Middle frontal gyrus (tissue), 1 donor: ENCODE measurements at regions not wholly inside any gene's neighbourhood (a gene's known extent, or its start where the extent isn't known, plus 50 kb on each side); places are given as distances from the start of the nearest gene placed in this dataset.

Experiments
- DNase-seq: peaks from one replicate; pipeline ENCODE4 v3.0.0-alpha.2; 2015; ENCODE audit warnings: low spot score; ENCODE audit errors: extremely low spot score

DNA sequence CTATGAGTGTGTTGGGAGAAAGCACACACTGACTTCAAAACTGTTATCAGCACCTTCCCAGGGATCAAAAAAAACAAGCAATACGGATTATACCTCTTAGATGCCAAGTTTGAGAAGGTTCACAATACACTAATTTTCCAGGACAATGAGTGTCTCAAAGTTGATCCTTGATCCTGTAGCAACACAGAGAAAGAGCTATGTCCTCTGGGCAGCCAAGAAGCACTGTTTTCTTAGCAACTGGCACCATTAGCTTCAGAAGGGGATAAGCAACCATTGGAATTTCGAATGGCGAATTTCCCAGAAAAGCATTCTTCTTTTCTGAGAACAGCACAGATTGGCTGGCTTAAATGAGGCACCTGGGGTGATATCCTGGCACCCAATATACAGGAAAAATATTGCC is 270.3 kb upstream of the RORA start:
- peak; percentile 5 for DNase-seq

DNA sequence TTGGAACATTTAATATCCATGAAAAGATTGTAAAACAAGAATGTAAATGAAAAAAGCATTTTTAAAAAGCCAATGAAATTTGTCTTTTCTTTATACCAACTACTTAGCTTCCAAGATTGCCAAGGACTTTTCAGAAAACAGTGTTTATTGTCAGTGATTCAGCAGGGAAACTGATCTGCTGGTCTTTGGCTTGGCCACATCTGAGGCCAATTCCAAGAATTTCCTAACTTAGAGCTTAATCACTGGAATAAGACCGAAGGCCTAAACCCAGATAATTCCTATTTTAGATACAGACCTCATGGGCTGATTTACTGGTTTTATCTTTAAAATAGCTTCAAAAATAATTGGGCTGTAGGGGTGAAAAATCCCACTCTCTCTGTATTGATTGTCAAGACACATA is 260.5 kb upstream of the RORA start:
- DNase-seq: no peak

DNA sequence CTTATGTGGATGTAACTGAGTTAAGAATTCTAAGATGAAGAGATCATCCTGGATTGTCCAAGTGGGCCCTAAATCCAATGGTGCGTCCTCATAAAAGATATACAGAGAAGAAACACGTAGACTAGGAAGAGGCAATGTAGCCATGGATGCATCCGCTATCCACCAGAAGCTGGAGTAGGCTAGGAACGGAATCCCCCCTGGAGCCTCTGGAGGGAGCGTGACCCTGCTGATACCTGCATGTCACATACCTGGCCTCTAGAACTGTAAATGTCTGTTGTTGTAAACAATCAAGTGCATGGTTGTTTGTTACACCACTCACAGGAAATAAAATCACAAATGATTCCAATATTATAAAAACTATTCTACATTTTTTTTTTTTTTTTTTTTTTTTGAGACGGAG is 254.5 kb upstream of the RORA start:
- no peak for DNase-seq

DNA sequence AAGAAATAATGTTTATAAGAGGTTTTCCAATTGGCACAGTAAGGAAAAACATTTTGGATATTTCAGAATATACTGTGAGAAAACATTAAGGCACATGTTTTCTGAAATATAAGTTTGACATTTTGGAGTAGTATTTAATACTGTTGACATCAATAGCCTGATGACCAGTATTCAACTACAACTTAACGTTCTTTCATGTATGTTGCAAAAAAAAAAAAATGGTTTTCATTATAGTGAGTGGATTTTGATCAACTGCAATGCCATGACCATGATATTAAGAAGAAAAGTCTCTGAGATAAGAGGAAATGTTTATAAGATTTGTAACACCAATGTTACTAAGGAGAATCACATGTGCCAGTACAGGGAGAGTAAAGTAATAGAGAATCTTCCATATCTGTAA is 252.8 kb upstream of the RORA start:
- DNase-seq: no peak

DNA sequence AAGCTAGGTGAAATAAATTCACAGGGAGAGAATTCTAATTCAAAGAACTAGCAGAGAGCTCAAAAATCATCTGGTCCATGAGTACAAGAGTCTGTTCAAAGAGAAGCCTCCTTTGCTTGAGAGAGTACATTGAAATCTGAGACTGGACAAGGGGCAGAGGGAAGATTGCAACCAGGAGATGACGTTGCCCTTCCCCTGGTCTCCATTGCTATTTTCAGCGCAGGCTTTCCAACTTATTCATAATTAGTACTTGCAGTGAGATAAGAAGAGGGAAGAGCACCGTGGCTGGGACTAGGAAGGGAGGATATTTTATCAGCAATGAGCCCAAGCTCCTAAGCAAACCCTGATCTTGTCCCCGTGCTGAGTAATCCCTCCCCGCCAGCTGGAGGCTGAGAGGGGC is 251.8 kb upstream of the RORA start:
- no peak for DNase-seq

DNA sequence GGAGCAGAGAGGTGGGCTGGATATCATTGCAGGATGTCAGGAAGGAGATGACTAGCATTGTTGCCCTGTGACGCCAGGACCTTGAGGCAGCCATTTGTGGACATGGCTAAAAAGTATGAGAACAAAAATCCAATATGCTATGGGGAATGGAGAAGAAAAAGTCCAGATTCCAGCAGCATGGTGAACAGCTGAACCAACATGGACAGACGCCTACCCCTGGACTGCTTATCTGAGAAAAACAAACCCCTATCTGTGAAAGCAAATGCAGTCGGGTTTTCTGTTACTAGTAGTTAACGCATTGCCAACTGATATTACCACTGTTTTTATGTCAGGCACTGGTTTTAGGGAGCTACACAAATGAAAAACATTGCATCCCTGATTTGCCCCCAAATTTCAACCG is 251.2 kb upstream of the RORA start:
- DNase-seq: no peak

DNA sequence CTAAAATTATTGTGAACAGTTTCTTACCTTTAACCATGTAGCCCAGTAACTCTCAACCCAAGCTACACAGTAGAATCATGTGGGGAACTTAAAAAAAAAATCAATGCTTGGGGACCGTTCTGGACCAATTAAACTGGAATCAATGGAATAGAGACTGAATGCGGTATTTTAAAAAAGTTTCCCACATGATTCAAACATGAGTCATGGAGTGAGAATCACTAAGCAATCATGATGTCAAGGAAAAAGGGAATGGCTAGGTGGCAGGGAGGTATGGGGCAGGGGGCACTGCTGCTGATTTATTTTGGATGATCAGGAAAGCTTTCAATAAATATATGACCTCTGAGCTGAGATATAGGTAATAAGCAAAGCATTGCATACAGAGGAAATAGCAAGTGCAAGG is 250.5 kb upstream of the RORA start:
- no peak for DNase-seq

DNA sequence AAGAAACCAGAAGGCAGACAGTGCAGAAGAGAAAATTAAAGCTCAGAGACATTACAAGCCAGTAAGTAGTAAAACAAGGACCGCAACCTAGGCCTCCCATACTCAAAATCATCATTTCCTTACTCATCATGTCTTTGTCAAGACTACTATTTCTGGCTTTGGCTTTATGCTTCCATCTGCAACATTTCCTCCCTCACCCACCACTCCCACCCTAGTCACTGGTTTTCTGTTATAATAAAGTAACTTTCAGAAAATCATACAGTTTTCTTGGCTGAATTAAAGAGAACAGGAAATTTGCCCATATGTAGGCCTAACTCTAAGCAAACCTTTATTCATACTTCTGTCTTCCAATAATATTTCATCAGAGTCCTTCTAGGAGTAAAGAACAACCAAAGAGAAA is 247.6 kb upstream of the RORA start:
- DNase-seq: no peak

DNA sequence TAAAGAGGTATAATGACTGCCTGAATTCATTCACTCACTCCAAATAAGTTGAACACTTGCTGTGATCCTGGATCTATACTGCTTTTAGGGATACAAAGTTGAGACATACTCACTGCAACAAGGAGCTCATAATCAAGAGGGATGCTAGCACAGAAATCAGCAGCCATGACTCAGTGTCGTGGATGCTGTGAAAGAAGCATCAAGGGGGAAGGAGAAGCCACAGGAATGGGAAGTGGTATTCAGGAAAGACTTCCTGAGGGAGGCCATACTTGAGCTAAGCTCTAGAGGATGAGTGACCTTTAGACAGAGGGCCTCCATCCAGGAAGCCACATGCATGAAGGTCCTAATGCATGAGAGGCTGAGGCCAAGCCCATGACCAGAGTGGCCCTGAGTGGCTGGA is 245.7 kb upstream of the RORA start:
- no peak for DNase-seq

DNA sequence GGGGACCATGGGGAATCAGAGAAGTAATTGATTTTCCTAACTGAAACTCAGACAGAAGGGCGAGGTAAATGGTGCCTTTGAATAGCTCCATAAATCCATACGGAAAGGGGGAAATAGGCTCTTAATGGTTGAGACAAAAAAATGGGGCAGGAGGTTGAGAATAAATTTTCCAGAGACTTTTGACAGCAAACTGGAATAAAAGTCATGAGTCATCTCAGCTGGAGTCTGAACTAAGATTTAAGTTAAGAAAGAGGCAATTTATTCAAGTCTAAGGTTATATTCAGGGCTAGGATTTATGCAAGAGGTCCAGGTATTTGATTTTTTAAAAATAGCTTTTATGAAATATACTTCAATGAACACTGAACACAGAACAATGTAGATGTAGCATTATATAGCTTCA is 238.7 kb upstream of the RORA start:
- DNase-seq: no peak

DNA sequence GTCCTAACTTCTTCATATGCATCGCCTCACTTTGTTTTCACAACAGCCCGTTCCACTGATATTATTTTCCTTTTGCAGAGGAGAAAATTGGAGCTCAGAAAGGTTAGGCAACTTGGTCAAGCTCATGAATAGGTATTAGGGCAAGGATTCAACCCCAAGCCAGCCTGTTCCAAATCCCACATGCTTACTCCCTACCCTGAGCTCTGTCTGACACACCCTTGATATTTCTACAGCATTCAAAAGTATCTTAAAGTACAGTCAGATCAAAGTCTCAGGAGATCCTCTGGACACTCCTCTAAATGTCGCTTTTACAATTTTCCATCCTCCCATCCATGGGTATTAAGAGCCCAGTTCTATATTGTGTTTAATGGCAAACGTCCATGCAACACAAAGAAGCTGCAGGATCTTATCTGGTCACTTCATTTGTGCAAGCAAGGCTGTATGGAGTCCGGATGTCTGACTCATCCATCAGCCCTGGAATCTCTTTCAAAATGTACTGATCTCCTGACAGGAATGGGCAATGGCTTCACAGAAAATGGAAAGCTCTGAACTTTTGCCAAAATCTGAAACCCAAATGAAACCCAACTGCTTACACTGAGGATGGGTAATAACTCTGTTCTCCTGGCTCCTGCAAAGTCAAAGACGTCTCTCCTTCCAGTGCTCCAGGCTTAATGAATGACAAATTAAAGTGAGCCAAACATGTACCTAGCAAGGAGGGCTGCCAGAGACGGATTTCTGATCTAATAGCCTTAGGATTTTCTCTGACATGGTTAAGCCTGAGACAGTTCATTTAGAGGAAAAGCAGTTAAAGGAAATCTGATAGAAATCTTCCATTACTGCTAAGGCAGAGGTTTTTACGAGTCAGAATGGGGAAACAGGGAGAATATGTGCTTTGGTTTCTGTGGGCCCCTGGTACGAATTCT is 230.9 kb upstream of the RORA start:
- DNase-seq: no peak

DNA sequence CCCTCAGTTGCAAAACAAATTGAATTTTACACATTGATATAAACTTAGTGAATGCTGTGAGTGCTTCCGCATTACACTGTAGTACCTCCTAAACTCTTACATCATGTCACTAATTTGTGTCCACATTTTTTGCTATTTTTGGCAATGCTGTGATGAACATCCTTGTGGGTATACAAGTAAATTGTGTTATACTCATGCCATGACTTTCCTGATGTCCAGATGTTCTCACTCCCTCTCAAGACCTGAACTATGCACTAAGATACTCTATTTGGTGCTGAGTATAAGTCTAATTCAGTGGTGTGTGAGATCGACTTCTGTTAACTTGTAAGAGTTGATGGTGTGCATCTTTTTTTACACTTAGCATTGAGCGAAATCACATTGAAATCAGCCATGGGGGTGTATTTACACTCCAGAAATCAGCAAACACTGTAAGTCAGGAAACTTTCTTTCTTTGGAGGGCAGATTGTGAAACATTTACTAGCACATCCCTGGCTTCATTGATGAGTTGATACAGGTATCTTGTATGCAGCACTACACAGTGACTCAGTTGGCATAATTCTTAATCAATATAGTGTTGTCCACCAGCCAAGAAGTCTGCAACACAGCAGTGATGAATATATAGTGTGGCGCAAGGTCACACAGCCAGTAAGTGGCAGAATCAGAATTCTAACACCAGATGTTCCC is 228.1 kb upstream of the RORA start:
- DNase-seq: no peak

DNA sequence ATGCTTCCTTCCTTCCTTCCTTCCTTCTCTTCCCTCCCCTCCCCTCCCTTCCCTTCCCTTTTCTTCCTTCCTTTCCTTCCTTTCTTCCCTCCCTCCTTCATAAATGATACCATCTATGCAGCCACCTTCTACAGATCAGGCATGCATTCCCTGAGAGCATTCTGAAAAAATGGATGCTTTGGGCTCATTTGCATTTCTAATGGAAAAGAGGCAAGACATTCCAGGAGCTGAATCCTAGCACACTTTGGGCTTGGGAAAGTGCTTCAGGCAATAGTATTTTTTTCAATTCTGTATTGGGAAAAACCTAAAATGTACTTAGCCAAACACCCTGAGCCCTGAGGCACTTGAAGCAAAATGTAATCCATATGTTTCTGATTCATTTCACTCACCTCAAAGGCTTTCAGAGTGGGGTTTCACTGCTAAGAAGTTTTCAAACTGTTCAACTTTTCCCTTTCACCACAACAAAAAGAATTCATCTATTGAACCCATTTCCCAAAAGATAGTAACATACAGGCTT is 220.1 kb upstream of the RORA start:
- DNase-seq: no peak

DNA sequence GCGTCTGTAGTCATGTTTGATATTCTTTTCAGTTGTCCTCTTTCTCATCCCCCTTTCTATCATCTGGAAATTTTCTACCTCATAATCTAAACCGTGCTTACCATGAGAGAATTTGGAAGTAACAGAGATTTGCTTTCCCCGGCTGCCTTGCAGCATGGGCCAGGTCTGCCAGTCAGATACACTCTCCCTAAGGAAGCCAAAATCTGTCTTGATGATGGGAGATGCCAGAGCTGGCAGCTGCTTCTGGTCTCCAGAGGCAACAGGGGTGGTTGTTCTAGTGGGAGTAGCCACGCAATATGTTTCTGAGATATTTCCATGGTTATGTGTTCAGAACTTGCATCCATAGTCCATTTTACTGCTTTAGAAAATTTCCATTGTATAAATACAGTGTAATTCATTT is 218.9 kb upstream of the RORA start:
- DNase-seq: peak; percentile 4

DNA sequence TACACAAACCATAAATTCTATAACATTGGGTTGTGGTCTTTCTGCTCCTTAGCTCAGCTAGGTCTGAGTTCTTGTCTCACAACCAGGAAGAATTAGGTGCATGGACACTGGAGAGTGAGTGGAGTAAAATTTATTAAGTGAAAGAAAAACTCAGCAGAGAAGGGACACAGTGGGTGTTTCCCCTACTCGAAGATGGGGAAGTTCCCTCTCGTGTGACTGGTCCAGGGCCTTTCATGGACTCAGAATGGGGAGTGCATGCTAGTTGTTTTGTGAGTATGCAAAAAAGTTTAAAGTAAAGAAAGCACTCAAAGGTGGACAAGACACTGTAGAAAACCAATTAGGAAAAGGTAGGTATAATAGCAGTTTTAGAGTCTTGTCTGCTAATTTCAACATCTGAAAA is 215.5 kb upstream of the RORA start:
- no peak for DNase-seq

DNA sequence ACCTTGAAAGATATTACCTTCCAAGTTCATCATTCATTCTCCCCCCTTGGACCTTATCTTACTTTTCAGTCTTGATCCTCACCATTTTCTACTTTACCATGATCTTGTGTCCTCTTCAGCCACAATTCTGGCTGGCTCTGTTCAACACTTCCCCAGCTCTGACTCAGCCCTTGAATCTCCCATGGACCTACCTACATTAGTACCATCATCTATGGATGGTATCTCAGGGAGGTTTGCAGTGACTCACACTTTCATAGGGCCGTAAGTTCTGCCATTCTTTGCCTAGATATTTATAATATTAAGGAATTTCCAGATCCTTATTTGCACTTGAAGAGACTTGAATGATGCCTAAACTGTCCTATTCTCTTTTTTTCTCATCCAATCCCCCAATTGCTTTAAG is 213.7 kb upstream of the RORA start:
- no peak for DNase-seq

DNA sequence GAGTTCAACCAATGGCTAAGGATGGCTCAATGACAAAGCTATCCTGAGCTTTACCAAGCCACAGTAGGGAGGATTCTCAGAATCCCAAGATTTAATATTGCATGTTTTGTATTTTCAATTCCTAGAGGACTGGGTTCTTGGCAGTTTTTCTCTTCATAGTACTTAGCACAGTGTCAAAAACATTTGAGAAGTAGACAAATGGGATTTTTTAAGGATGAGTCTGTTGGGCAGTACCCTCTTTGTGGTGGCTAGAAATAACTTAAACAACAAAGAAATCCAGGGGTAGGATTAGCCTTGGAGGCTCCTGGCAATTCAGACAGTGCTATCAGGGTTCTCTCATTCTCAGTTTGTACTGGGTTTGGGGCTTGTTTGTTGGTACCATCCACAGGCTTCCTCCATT is 212.8 kb upstream of the RORA start:
- DNase-seq: no peak

DNA sequence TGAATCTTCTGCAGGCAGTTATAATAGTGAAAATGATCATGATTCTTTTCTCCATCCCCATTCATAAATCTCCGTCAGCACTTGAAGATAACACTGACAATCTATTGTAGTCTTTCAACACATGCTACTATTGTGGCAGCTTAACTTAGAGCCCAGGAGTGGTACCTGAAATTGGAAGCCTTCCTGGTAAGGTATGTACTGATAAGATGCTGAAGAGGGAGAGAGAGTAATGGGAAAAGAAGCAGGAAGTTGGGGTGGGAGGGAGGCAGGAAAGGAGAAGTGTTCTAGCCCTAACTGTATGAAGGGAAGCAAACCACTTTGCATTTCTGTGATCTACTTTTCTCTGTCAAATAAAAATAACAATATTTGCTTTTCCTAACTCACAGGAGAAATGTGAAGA is 197.4 kb upstream of the RORA start:
- no peak for DNase-seq

DNA sequence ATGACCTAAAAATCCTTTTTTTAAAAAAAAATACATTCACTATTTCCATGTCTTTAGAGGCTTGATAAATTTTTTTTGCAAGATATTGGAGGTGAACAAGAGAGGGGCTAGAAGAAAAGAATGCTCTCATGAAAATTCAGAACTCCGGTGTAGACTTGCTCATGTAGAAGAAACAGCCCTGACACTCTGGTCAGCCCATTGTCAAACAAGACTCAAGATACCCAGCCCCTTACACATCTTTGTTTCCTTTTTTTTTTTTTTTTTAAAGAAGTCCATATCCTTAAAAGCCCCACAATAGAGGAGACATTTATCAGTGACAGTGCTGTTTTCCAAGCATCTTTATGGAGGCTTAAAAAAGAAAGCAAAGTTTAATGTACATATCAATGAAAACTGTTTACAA is 196.8 kb upstream of the RORA start:
- DNase-seq: no peak

DNA sequence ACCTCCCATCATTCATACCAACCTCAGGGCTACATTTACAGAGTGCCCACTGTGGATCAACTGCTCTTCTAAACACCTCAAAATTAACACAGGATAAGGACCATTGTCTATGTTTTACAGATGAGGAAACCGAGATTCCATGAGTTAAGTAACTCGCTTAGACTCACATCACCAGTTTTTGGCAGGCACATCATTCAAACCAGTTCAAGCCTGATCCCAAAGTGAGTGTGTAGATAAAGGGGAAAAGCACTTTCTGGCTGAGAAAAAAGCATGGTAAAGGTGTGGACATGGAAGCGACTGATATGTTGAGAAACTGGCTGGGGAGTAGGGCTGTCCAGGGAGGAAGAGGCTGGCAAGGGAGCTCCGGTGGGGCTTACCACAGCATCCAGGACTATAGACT is 193.7 kb upstream of the RORA start:
- DNase-seq: no peak

DNA sequence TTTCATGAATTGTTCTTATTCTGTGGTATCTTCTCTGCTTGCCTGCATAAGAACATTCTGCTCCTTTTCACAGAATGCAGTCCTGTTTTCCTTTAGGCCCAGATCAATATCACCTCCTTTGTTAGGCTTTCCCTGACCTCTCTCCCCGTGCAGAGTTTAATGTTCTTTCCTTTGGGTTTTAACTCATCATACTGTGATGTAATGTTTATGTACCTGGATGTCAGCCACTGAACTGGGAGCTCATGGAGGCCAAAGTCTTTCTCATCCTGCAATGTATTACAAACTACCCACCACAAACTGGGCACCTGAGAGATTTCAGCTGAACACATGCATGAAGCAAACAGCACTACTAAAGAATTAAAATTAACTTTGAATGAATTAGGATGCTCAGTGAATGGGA is 192.8 kb upstream of the RORA start:
- DNase-seq: no peak

DNA sequence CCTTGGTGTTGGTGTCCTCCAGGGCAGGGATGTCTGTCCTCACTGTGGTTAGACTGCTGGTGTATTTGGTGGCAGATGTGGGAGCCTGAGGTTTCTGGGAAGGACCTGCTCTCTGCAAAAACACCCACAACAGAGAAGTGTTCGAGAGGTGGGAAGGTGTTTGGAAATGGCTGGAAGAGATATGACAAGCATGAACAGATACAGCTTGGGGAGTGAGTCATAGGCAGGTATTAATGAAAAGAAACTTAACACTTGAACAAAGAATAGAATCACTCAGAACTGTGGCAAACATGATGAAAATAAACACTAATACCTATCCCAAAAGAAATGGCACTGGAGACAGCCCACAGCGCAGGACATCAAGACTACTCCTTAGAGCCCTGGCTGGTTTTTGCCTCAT is 192.4 kb upstream of the RORA start:
- no peak for DNase-seq

DNA sequence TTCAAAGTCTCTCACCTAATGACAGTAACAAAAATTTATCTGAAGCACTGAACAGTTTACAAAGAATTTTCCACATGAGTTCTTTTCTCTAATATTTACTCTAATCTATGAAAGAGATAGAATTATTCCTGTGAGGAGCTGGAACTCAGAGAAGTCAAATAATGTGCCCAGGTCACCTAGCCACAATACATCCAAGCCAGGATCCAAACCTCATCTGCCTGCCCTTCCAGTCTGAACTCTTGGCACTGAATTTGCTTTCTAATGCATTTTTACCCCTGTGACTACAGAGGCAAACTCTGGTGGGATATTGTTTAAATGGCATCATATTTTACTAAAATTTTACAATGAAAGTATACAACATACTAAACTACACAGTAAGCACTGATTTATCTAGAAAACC is 191.4 kb upstream of the RORA start:
- DNase-seq: no peak
